Endometrium (tissue), 2 donors: ENCODE measurements at regions not wholly inside any gene's neighbourhood (a gene's known extent, or its start where the extent isn't known, plus 50 kb on each side); places are given as distances from the start of the nearest gene placed in this dataset.
A peak's percentile ranks its signal among the peaks of the same experiment; 100 is the strongest.

Experiments used
- FAIRE-seq: peaks from 2 replicates; lab custom pipeline; 2012; peaks lifted over from hg19 to GRCh38; lab: Jason Lieb, UNC
- donor health status: control.
- donor health status: control.

- FAIRE-seq = no peak
Observed at GRCh38 chr3:176794406-176794805, 402.9 kb downstream of the TBL1XR1 start.

- no peak for FAIRE-seq
Observed at GRCh38 chr3:176789947-176790346, 407.3 kb downstream of the TBL1XR1 start.

- FAIRE-seq = no peak
Observed at GRCh38 chr3:176789281-176789705, 408.0 kb downstream of the TBL1XR1 start.

GRCh38 chr3:176787506-176787905 is 409.8 kb downstream of the TBL1XR1 start:
- no peak for FAIRE-seq

- no peak for FAIRE-seq
Observed at GRCh38 chr3:176785171-176785570, 412.1 kb downstream of the TBL1XR1 start.

GRCh38 chr3:176780766-176781165 is 416.5 kb downstream of the TBL1XR1 start:
- FAIRE-seq = no peak

GRCh38 chr3:176776622-176777175 is 420.6 kb downstream of the TBL1XR1 start:
- FAIRE-seq = no peak

GRCh38 chr3:176769547-176770190 is 427.6 kb downstream of the TBL1XR1 start:
- FAIRE-seq = no peak

- no peak for FAIRE-seq
Observed at GRCh38 chr3:176767385-176767784, 429.9 kb downstream of the TBL1XR1 start.

- no peak for FAIRE-seq
Observed at GRCh38 chr3:176766862-176767261, 430.4 kb downstream of the TBL1XR1 start.

- no peak for FAIRE-seq
Observed at GRCh38 chr3:176765382-176765900, 431.8 kb downstream of the TBL1XR1 start.

- no peak for FAIRE-seq
Observed at GRCh38 chr3:176759815-176760506, 437.3 kb downstream of the TBL1XR1 start.

- no peak for FAIRE-seq
Observed at GRCh38 chr3:176757429-176757828, 439.9 kb downstream of the TBL1XR1 start.

- no peak for FAIRE-seq
Observed at GRCh38 chr3:176755977-176756376, 441.3 kb downstream of the TBL1XR1 start.

GRCh38 chr3:176755552-176755951 is 441.7 kb downstream of the TBL1XR1 start:
- no peak for FAIRE-seq

GRCh38 chr3:176741664-176742047 is 455.6 kb downstream of the TBL1XR1 start:
- no peak for FAIRE-seq

GRCh38 chr3:176740906-176741663 is 456.2 kb downstream of the TBL1XR1 start:
- no peak for FAIRE-seq

- peak; percentile 85 for FAIRE-seq
Observed at GRCh38 chr3:176739159-176739558, 458.1 kb downstream of the TBL1XR1 start.

- no peak for FAIRE-seq
Observed at GRCh38 chr3:176737480-176738110, 459.7 kb downstream of the TBL1XR1 start.

GRCh38 chr3:176734146-176734545 is 463.1 kb downstream of the TBL1XR1 start:
- FAIRE-seq = no peak

- no peak for FAIRE-seq
Observed at GRCh38 chr3:176724394-176724759, 472.9 kb downstream of the TBL1XR1 start.

- no peak for FAIRE-seq
Observed at GRCh38 chr3:176723758-176724393, 473.4 kb downstream of the TBL1XR1 start.
